ENCODE measurements at regions not wholly inside any gene's neighbourhood (a gene's known extent, or its start where the extent isn't known, plus 50 kb on each side); places are given as distances from the start of the nearest gene placed in this dataset.

GRCh38 chr2:217268978-217269377 lies 409.1 kb upstream of the TNP1 start:
- Histone ChIP-seq H3K36me3 (ENCODE audit: insufficient read depth) (peaks cover 6% of the 10 kb centered on the region; the same call in 1 of the 2 replicates), H3K4me1 (ENCODE audit: insufficient read depth) (peaks cover 3% of the 10 kb centered on the region; the same call in 1 of the 2 replicates), H3F3A (replicated peaks; ENCODE audit: low read depth) (no peaks in the 10 kb centered on the region), H3K27ac (ENCODE audit: low read depth) (no peak overlapping the region), H3K79me2 (replicated peaks; ENCODE audit: insufficient read depth) (no peaks in the 10 kb centered on the region), H2AFZ (no peak overlapping the region), H4K20me1 (replicated peaks; ENCODE audit: insufficient read depth) (peaks cover 31% of the 10 kb centered on the region), H3K4me2 (no peak overlapping the region), H3K9me2 (ENCODE audit: insufficient read depth) (0 out of 2 replicates have a peak, but pooled peaks cover 5% of the 10 kb centered on the region), H3K4me3 (no peak overlapping the region), H3K27me3 (ENCODE audit: insufficient read depth) (peaks cover 98% of the 10 kb centered on the region)
- TF ChIP-seq NANOG (IDR thresholded peaks at IDR 0.05; ENCODE audit: borderline replicate concordance) (no peak), EZH2 (IDR thresholded peaks at IDR 0.05; ENCODE audit: low read depth, unreplicated experiment) (no peak), CTCF (conservative IDR thresholded peaks at IDR 0.05; ENCODE audit: low read depth in 2 of 2) (no peak), POLR2AphosphoS5 (IDR thresholded peaks at IDR 0.05; ENCODE audit: low read depth) (no peak), EZH2phosphoT487 (IDR thresholded peaks at IDR 0.05; ENCODE audit: unreplicated experiment) (no peak), ETS1 (IDR thresholded peaks at IDR 0.05) (no peak), CREB1 (CRISPR knock-in tag; IDR thresholded peaks at IDR 0.05; ENCODE audit: low read depth) (no peak), REST (IDR thresholded peaks at IDR 0.05; ENCODE audit: unreplicated experiment) (no peak), ZNF114 (CRISPR knock-in tag; IDR thresholded peaks at IDR 0.05) (no peak), JUNB (IDR thresholded peaks at IDR 0.05; ENCODE audit: unreplicated experiment) (no peak), ZNF331 (CRISPR knock-in tag; IDR thresholded peaks at IDR 0.05; ENCODE audit: low read depth) (no peak), STAT1 (IDR thresholded peaks at IDR 0.05; ENCODE audit: unreplicated experiment) (no peak)
- TF ChIP-seq, protein P1, sequence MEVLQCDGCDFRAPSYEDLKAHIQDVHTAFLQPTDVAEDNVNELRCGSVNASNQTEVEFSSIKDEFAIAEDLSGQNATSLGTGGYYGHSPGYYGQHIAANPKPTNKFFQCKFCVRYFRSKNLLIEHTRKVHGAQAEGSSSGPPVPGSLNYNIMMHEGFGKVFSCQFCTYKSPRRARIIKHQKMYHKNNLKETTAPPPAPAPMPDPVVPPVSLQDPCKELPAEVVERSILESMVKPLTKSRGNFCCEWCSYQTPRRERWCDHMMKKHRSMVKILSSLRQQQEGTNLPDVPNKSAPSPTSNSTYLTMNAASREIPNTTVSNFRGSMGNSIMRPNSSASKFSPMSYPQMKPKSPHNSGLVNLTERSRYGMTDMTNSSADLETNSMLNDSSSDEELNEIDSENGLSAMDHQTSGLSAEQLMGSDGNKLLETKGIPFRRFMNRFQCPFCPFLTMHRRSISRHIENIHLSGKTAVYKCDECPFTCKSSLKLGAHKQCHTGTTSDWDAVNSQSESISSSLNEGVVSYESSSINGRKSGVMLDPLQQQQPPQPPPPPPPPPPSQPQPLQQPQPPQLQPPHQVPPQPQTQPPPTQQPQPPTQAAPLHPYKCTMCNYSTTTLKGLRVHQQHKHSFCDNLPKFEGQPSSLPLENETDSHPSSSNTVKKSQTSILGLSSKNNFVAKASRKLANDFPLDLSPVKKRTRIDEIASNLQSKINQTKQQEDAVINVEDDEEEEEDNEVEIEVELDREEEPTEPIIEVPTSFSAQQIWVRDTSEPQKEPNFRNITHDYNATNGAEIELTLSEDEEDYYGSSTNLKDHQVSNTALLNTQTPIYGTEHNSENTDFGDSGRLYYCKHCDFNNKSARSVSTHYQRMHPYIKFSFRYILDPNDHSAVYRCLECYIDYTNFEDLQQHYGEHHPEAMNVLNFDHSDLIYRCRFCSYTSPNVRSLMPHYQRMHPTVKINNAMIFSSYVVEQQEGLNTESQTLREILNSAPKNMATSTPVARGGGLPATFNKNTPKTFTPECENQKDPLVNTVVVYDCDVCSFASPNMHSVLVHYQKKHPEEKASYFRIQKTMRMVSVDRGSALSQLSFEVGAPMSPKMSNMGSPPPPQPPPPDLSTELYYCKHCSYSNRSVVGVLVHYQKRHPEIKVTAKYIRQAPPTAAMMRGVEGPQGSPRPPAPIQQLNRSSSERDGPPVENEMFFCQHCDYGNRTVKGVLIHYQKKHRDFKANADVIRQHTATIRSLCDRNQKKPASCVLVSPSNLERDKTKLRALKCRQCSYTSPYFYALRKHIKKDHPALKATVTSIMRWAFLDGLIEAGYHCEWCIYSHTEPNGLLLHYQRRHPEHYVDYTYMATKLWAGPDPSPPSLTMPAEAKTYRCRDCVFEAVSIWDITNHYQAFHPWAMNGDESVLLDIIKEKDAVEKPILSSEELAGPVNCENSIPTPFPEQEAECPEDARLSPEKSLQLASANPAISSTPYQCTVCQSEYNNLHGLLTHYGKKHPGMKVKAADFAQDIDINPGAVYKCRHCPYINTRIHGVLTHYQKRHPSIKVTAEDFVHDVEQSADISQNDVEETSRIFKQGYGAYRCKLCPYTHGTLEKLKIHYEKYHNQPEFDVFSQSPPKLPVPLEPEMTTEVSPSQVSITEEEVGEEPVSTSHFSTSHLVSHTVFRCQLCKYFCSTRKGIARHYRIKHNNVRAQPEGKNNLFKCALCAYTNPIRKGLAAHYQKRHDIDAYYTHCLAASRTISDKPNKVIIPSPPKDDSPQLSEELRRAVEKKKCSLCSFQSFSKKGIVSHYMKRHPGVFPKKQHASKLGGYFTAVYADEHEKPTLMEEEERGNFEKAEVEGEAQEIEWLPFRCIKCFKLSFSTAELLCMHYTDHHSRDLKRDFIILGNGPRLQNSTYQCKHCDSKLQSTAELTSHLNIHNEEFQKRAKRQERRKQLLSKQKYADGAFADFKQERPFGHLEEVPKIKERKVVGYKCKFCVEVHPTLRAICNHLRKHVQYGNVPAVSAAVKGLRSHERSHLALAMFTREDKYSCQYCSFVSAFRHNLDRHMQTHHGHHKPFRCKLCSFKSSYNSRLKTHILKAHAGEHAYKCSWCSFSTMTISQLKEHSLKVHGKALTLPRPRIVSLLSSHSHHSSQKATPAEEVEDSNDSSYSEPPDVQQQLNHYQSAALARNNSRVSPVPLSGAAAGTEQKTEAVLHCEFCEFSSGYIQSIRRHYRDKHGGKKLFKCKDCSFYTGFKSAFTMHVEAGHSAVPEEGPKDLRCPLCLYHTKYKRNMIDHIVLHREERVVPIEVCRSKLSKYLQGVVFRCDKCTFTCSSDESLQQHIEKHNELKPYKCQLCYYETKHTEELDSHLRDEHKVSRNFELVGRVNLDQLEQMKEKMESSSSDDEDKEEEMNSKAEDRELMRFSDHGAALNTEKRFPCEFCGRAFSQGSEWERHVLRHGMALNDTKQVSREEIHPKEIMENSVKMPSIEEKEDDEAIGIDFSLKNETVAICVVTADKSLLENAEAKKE (CRISPR knock-in tag; IDR thresholded peaks at IDR 0.05), result no peak
- Mint-ChIP-seq H3K27ac (no peak overlapping the region), H3K9me3 (peaks cover 33% of the 10 kb centered on the region), H3K4me1 (peaks cover 18% of the 10 kb centered on the region), H3K4me3 (no peak overlapping the region), H3K27me3 (ENCODE audit: insufficient read depth, low read depth, poor library complexity) (peaks cover 95% of the 10 kb centered on the region), H3K36me3 (ENCODE audit: low read depth) (peaks cover 22% of the 10 kb centered on the region; the same call in 2 of the 3 replicates)
- DNase-seq (ENCODE audit: low spot score) (no peak), ATAC-seq (no peak)
